HG02885 (cell line): ENCODE measurements at regions not wholly inside any gene's neighbourhood (a gene's known extent, or its start where the extent isn't known, plus 50 kb on each side); places are given as distances from the start of the nearest gene placed in this dataset.
A peak's percentile ranks its signal among the peaks of the same experiment; 100 is the strongest.
"Not testable (repeated sequence)": the region's sequence is repeated elsewhere in the genome, so short reads cannot be mapped to it uniquely, and the experiment has no call there.

Source experiments
- ATAC-seq: cut with Tn5 transposase; IDR thresholded peaks from one replicate; pipeline ENCODE4 v1.9.1; 2021; ENCODE audit warnings: mild to moderate bottlenecking; ENCODE audit not compliant: unreplicated experiment, poor library complexity

DNA sequence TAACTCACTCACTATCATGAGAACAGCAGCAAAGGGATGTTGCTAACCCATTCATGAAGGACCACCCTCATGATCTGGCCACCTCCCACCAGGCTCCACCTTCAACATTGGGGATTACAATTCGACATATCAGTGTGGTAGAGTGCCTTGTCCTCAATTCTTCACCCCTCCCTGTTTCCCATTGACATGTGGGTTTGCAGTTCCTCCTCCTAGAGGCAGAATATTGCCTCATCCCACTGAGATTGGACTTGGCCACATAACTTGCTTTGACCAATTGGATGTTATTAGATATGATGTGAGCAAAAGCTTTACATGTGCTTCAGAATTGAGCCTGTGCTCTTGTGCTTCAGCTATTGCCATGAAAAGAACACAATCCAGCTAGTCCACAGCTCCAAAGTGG is 217.0 kb upstream of the CXCR4 start:
- ATAC-seq, result no peak

- no peak for ATAC-seq
Measured at GRCh38 chr2:136332436-136333095, 214.6 kb upstream of the CXCR4 start.

GRCh38 chr2:136331226-136331625 is 213.3 kb upstream of the CXCR4 start:
- ATAC-seq, result no peak

DNA sequence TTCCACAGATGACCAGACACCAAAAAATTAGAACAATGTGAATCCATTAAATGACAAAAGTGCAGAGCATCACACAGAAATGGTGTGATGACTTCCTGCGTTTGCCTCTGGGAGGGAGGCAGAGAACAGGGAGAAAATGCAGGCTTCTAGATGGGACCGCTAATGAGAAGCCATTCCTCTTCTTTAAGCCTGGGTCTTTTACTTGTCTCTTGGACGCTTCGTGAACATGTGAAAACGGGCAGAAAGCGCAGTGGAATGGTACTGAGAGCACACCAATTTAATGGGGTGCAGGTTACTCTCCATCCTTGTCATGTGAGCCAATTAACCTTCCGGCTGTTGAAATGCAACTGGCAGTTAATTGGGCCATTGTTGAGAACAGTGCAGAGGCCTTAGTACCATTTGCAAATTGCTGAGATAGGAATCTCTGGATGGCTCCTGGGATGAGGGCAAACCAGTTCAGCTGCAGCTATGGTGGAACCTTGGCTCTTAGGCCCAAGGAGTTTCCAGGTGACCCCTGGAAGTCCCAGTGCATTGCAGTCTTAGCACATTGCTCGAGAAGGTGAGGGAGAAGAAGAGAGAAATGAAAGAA is 210.4 kb upstream of the CXCR4 start:
- ATAC-seq, result no peak

DNA sequence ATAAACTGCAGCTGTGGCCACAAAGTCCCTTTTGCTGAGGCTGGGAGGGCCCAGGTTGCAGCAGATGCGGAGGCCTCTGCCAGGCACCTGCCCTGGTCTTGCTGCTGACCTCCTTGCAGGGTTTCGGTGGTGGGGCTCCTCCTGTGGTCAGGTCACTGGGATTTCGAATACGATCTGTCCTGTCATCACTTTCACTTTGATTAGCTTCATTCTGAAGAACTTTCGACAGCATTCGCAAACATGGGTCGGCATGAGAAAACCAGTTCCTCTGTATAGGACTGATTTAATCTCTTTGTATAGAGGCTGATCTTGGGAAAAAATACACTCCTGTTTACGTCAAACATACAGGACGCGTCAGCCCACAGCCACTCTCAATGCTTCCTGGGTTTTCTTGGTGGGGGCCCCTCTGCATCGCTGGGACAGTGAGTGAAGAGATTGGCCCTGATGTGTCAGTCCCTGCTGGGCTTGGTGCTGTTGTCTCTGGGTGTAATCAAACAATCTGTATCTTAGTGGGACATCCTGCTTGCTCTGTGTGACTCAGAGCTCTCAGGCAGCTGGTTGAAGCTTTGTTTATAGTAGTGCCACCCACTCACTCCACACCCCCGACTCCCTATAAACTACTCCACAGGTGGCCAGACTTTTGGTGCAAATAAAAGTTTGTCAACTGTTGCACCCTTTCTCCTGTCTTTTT is 209.4 kb upstream of the CXCR4 start:
- peak; percentile 90 for ATAC-seq

DNA sequence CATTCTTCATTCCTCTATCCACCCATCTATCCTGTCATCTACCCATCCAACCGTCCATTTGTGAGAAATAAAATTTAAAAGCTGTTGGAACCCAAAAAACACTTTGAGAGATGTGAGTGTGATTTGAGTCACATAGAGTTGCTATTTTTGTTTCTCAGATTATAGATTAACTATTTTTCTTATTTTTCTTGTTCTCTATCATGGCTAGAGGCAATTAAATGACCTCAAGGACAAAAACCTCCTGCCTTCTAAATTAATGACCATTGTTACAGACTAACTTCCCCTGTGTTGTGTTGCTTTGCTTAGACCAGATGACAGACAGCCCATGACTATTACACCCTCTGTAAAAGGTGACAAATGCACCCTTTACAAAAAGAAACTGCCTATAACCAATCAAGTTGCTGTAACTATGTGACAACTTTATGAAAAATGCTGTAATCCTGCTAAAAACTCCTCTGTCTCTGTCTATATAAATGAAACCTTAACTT is 207.9 kb upstream of the CXCR4 start:
- no peak for ATAC-seq

GRCh38 chr2:136324966-136325365 is 207.0 kb upstream of the CXCR4 start:
- ATAC-seq, result no peak

DNA sequence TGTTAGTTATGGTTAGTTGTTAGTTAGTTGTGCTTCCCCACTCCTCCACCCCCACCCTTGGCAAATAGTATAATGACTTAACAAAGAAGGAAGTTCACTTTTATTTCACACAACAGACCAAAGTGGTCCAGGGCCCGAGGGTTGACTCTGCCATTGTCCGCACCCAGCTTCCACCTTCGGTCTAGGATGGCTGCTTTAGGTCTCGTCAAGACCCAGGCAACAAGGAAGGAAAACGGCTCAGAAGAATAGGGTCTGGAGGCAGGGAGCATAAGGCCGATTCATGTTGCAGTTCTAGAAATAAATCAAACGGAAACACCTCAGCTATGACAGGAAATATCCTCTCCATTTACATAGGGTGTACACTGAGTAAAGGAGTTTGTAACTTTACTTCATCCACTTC is 206.0 kb upstream of the CXCR4 start:
- no peak for ATAC-seq

DNA sequence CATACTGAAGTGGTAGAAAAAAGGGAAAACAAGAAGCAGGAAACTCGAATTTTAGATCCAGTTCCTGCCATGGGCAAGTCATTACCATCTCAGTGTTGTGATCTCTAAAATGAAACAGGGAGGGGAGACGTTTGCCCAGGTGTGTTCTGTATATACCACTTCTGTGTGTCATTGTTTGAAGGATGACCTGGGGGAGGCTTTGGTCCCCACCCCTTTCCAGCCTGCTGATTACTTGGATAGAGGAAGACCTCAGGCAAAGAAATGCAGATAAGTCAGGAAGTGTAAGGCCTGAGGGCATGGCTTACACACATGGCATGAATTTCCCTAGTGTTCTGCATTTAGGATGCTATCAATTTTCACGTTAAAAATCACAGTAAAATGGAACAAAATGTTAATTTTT is 205.2 kb upstream of the CXCR4 start:
- ATAC-seq, result no peak

DNA sequence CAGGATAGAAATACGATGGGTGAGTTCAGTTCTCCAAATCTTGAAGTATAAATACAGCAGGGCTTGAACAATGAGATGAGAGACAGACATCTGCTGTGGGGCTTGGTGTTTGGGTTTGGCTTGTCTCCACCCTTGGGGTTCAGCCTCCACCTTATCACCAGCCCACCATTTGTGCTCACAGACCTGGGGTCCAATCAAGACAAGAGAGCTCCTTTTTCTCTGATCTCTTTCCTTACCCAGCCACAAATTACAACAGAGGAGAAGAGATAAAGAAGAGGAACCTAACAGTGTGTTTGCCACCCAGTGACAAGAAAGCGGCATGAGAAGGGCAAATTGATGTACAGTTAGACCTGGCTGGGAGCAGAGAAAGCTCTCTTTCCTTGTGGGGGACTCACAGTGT is 204.5 kb upstream of the CXCR4 start:
- ATAC-seq, result no peak

DNA sequence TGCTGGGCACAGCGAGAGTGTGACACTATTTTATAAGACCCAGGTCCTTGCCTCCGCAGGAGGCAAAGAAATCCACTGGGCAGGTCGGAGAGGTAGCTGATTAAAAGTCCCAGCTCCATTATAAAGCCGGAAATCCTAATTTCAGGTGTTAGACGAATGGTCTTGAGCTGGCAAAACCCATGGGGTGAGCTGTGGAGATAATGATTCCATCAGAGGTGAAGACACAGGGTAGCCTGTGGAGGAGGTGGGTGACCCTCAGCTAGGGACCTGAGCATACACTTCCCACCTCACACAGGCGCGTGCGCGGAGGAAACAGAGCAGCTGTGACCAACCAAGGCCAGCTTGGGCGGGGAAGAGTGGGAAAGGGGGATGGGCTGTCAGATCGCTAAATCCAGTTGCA is 201.7 kb upstream of the CXCR4 start:
- no peak for ATAC-seq

DNA sequence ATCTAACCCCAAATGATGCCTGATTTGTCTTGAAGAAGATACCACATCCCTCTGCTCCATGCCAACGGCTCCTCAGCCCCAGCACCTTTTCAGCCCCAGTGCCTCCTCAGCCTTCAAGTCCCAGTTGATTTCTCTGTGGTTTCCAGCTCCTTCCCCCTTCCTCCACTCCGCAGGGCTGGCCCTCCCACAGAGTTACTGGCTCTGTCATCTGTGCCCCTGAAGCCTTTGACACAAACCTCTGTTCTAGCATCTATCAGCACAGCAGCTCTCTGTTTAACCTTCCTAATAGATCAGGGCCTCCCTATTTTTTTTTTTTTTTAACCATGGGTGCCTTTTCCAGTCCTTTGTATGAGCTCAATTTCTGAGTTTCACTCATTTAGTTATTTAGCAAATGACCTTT is 201.3 kb upstream of the CXCR4 start:
- ATAC-seq, result no peak

DNA sequence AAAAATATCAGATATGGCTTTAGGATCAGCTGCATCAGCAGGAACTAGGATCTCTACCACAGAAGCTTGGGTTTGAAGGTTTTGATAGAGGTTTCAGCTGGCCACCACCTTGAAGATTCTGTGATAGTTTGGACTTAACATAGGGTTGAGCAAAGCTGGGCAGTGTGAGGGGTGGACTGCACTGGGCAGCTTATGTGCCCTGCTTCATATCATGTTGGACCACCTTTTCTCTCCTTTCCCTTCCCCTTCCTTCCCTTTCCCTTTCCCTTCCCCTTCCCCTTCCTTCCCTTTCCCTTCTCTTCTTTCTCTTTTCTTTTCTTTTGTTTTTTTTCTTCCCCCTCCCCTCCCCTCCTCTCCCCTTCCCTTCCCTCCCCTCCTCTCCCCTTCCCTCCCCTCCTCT is 196.3 kb upstream of the CXCR4 start:
- ATAC-seq, result no peak

DNA sequence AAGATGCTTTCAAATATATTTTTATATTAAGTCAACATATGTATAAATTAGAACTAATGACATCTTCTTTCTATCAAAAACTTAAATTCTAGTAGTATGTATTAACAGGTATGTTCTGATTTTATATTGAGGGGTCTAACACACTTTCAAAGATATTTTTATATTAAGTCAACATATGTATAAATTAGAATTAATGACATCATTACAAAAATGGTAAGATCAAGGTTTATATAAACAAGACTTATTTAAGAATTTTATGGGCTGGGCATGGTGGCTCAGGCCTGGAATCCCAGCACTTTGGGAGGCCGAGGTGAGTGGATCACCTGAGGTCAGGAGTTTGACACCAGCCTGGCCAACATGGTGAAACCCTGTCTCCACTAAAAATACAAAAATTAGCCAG is 194.6 kb upstream of the CXCR4 start:
- not testable (repeated sequence) for ATAC-seq

- no peak for ATAC-seq
Measured at GRCh38 chr2:136310797-136311603, 193.1 kb upstream of the CXCR4 start.

DNA sequence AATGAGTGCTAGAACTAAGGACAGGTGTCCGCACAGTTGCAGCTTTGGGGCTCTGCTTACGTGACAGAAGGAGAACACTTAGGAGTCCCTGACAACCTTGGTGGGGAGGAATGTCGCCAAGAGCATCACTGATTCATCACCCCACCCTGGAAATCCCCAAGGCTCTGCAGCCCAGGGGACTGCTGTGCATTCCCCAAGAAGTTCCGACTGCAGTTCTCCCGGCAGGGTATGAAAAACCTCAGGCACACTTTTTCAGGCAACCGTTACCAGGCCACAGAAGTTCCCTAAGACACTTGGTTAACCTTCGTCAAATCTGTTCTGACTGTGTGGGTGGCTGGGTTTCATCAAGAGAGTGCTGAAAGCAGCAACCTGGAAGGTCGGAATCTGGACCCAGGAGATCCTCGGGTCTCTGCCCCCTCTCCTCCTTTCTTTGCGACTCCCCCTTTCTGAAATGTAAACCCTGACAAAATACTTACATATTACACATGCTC is 192.1 kb upstream of the CXCR4 start:
- peak; percentile 66 for ATAC-seq

DNA sequence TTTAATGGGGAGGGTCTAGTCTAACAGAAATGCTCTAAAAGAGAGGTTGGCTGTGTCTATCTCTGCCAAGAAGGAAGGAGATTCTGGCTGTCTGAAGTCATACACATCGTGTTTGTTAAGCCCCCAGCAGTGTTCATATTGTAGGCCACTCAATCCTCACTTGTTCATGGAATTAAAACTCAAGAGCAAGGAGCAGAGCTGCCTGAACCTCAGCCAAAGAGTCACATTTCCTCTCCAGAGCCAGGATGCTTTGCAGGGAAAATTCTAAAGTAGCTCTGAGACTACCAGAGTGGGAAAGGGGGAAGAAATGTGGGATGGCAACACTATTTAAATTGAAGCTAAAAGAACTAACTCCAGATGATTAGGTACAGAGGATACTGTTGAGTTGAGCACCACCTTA is 190.7 kb upstream of the CXCR4 start:
- no peak for ATAC-seq

GRCh38 chr2:136306836-136307235 is 188.9 kb upstream of the CXCR4 start:
- no peak for ATAC-seq

- ATAC-seq, result peak; percentile 87
Measured at GRCh38 chr2:136305517-136306192, 187.7 kb upstream of the CXCR4 start.

DNA sequence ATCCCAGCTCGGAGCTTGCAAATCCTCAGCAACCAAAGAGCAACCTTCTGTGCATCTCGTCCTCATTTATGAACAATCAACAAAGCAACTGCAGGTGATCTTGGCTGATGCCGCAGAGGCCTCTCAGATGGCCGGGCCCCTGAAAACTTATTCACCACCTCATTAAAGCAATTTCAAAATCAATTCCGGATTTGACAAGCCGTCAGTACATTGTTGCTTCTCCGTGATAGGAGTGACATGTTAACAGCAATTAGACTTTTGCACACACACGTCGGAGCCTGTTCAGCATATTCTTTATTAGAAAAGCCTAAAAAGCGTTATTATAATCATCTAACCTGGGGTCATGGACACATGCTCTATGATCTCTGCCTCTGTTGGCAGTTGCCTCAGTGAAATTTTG is 183.1 kb upstream of the CXCR4 start:
- no peak for ATAC-seq
